Activated CD4-positive, alpha-beta T cell treated with anti-CD3 and anti-CD28 coated beads for 36 hours (primary cell): ENCODE measurements at regions not wholly inside any gene's neighbourhood (a gene's known extent, or its start where the extent isn't known, plus 50 kb on each side); places are given as distances from the start of the nearest gene placed in this dataset.
"Not testable (repeated sequence)": the region's sequence is repeated elsewhere in the genome, so short reads cannot be mapped to it uniquely, and the experiment has no call there.

Source experiments
- ATAC-seq: fragments of 200-7000 bp; cut with Tn5 transposase; one replicate; pipeline ENCODE4 v1.10.0; 2021; ENCODE audit warnings: mild to moderate bottlenecking, moderate library complexity
- CTCF ChIA-PET: fragments of 350-600 bp; sonication (Branson Sonifier 250); formaldehyde crosslinking; loops from one replicate; lab custom pipeline; 2021; ENCODE audit warnings: antibody characterized with exemption; lab: Charles Lee
- POLR2A ChIA-PET: fragments of 350-600 bp; sonication (Branson Sonifier 250); formaldehyde crosslinking; loops from one replicate; lab custom pipeline; 2021; ENCODE audit warnings: antibody characterized with exemption, inconsistent platforms; lab: Charles Lee
- DNase-seq: peaks from one replicate; pipeline ENCODE4 v3.0.0-alpha.2; 2020
- H3K27ac Mint-ChIP-seq: one replicate; pipeline ENCODE4 v1.8.0; 2021; ENCODE audit warnings: mixed read lengths
- H3K27me3 Mint-ChIP-seq: one replicate; pipeline ENCODE4 v1.8.0; 2021; ENCODE audit warnings: mixed read lengths
- H3K36me3 Mint-ChIP-seq: one replicate; pipeline ENCODE4 v1.8.0; 2021; ENCODE audit warnings: low read depth, mixed read lengths
- H3K4me1 Mint-ChIP-seq: one replicate; pipeline ENCODE4 v1.8.0; 2021; ENCODE audit warnings: mixed read lengths
- H3K4me3 Mint-ChIP-seq: one replicate; pipeline ENCODE4 v1.8.0; 2021; ENCODE audit warnings: mild to moderate bottlenecking, moderate library complexity, mixed read lengths
- H3K9me3 Mint-ChIP-seq: one replicate; pipeline ENCODE4 v1.8.0; 2021; ENCODE audit warnings: low read depth, mixed read lengths
- intact Hi-C, 2 experiments: fragments of 100-400 bp; cut with DNase I in 1 of 2; cut with micrococcal nuclease in 1 of 2; formaldehyde crosslinking; loops; one replicate each; pipeline versions ENCODE4 v1.14.2 to v1.15.1; 2022 to 2024; cut with DNase I, micrococcal nuclease

GRCh38 chr4:92014067-92014466 lies 289.7 kb upstream of the GRID2 start:
- H3K27me3 Mint-ChIP-seq = no peaks in the 10 kb centered on the region
- DNase-seq = no peak
- H3K4me3 Mint-ChIP-seq = no peak overlapping the region
- no peak for ATAC-seq
- no peaks in the 10 kb centered on the region for H3K36me3 Mint-ChIP-seq
- H3K4me1 Mint-ChIP-seq = no peaks in the 10 kb centered on the region
- H3K27ac Mint-ChIP-seq = no peak overlapping the region
- intact Hi-C loops = no loop called here
- ChIA-PET CTCF (interaction anchor here (1.2 kb wide), 1 partner anchor 9 kb away, joined by 3 read pairs; no protein-coding TSS in a partner anchor), POLR2A (no interaction called here)
- peaks cover 19% of the 10 kb centered on the region for H3K9me3 Mint-ChIP-seq

- H3K36me3 Mint-ChIP-seq = no peaks in the 10 kb centered on the region
- POLR2A ChIA-PET = no interaction called here
- H3K4me1 Mint-ChIP-seq = no peaks in the 10 kb centered on the region
- no peaks in the 10 kb centered on the region for H3K27me3 Mint-ChIP-seq
- CTCF ChIA-PET = interaction anchor here (0.6 kb wide), 1 partner anchor 484 kb away, joined by 3 read pairs; no protein-coding TSS in a partner anchor
- no peak overlapping the region for H3K4me3 Mint-ChIP-seq
- ATAC-seq (no peak), DNase-seq (no peak)
- intact Hi-C loops = no loop called here
- H3K9me3 Mint-ChIP-seq = peaks cover 13% of the 10 kb centered on the region
- H3K27ac Mint-ChIP-seq = no peak overlapping the region
Measured at GRCh38 chr4:92021203-92021602, 282.6 kb upstream of the GRID2 start.

DNA sequence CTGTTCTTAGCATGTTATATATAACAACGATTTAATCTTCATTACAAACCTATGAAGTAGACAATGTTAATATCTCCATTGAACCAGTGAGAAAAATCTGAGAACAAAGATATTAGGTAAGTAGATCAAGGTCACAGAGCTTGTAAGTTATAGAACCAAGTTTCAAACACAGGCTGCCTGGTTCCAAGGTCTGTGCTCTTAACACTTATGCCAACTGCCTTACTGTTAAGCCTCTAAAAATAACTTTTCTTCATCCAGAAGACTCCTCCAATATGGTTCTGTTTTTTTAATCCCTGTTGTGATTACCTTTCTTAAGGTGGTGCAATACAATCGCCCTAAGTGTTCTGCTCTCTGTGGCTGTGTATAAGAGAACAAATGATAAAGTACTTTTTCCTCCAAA lies 282.0 kb upstream of the GRID2 start:
- H3K27ac Mint-ChIP-seq = no peak overlapping the region
- intact Hi-C loops = no loop called here
- CTCF ChIA-PET = interaction anchor here (0.6 kb wide), 1 partner anchor 484 kb away, joined by 3 read pairs; no protein-coding TSS in a partner anchor

DNA sequence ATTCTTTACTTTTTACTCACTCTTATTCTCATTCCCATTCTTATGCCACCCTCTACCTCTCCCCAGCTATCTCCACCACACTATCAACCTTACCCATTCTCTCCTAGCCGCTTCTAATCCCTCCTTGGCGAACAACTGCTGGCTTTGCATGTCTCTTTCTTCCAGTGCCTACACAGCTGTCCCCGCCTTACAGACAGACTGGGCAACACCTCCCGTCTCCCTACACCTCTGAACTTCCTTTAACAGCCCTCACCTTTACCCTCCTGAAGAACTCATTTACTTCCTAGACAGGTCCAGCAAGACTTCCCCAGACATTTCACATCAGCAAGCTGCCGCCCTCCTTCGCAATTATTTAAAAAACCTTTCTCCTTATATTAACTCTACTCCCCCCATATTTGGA lies 274.9 kb upstream of the GRID2 start:
- intact Hi-C loops, ATAC-seq, H3K4me3 Mint-ChIP-seq, DNase-seq, POLR2A ChIA-PET, CTCF ChIA-PET, H3K27me3 Mint-ChIP-seq, H3K4me1 Mint-ChIP-seq, H3K9me3 Mint-ChIP-seq, H3K27ac Mint-ChIP-seq, H3K36me3 Mint-ChIP-seq: not testable (repeated sequence)

More for the DNA sequence above, 282.0 kb upstream of the GRID2 start:
- POLR2A ChIA-PET = no interaction called here
- Mint-ChIP-seq H3K27me3 (no peaks in the 10 kb centered on the region), H3K36me3 (no peaks in the 10 kb centered on the region), H3K4me1 (no peaks in the 10 kb centered on the region), H3K4me3 (no peak overlapping the region), H3K9me3 (peaks cover 13% of the 10 kb centered on the region)
- DNase-seq (no peak), ATAC-seq (no peak)

- no peak overlapping the region for H3K27ac Mint-ChIP-seq
- no peaks in the 10 kb centered on the region for H3K9me3 Mint-ChIP-seq
- H3K4me1 Mint-ChIP-seq = no peaks in the 10 kb centered on the region
- no peak overlapping the region for H3K4me3 Mint-ChIP-seq
- POLR2A ChIA-PET = no interaction called here
- intact Hi-C loops = no loop called here
- ATAC-seq (no peak), DNase-seq (no peak)
- no peaks in the 10 kb centered on the region for H3K27me3 Mint-ChIP-seq
- no peaks in the 10 kb centered on the region for H3K36me3 Mint-ChIP-seq
- CTCF ChIA-PET = no interaction called here
Measured at GRCh38 chr4:92031825-92032224, 271.9 kb upstream of the GRID2 start.

DNA sequence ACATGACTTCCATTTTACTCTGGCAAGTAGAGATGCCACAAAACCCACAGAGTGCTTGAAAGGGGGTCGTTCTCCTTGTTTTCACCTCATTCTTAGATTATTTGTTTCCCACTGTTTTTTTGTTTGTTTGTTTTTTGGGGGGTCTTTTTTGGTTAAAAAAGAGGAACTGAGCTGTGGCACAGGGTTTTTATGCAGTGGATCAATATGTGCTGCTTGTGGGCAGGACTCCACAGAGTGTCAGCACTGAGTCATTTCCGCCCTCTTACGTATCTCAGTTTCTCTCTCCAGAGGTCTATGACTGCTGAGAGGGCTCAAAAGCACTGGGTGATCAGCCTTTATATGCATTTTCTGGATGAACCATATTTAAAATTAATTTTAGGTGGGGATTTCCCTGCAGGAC lies 268.1 kb upstream of the GRID2 start:
- no peaks in the 10 kb centered on the region for H3K36me3 Mint-ChIP-seq
- peaks cover 6% of the 10 kb centered on the region for H3K9me3 Mint-ChIP-seq
- intact Hi-C loops = no loop called here
- no peak overlapping the region for H3K27ac Mint-ChIP-seq
- POLR2A ChIA-PET = no interaction called here
- CTCF ChIA-PET = no interaction called here
- H3K27me3 Mint-ChIP-seq = no peaks in the 10 kb centered on the region
- DNase-seq (no peak), ATAC-seq (no peak)
- H3K4me1 Mint-ChIP-seq = no peaks in the 10 kb centered on the region
- H3K4me3 Mint-ChIP-seq = no peak overlapping the region

DNA sequence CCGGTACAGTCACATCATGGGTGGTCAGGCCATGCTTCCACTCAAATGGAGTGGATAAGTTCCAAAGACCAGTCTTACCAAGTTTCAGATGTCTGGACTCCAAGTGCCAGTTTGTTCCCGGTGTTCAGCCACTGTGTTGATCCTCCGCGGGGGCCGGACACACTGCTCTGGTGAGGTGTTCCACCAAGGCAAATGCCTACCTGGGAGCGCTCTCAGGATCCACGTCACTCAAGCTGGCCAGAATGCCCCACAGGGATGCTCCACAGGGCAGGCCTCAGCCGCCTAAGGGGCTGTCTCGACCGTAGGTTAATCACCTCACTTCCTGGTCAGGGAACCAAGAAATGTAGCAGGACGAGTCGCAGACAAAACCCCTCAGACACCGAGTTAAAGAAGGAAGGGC lies 258.0 kb upstream of the GRID2 start:
- intact Hi-C loops = no loop called here
- ATAC-seq (no peak), DNase-seq (no peak)
- Mint-ChIP-seq H3K36me3 (no peaks in the 10 kb centered on the region), H3K4me3 (no peak overlapping the region), H3K4me1 (no peaks in the 10 kb centered on the region), H3K27me3 (no peaks in the 10 kb centered on the region), H3K27ac (no peak overlapping the region), H3K9me3 (peaks cover 7% of the 10 kb centered on the region)
- ChIA-PET CTCF (no interaction called here), POLR2A (no interaction called here)

DNA sequence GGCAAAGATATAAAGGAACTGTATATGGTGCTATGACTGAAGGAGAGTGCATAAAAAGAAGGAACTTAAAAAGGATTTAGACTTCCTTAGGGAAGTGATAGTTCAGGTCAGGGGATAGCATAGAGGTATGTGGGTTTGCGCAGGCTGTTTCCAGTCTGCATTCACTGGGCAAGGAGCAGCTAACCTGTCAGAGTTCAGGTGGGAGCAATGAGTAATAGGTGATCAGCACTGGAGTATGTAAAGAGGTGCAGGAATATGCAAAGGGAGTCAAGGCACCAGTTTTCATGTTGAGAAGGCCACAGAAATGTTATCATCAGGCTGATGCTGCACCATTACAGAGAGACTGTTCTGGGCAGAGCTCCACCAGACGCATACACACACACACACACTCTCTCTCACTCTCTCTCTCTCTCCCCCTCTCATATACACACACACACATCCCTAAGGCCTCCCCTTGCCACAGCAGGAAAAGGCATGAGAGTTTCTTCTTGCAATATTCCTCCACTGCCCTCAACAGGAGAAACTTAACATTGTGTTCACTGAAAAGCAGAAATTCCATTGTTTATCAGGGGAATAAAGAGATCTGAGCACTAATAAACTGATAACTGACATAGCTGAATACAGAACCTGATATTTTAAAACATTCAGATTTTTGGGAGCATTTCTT lies 256.4 kb upstream of the GRID2 start:
- POLR2A ChIA-PET = no interaction called here
- CTCF ChIA-PET = no interaction called here
- H3K27ac Mint-ChIP-seq = no peak overlapping the region
- H3K27me3 Mint-ChIP-seq = no peaks in the 10 kb centered on the region
- ATAC-seq = no peak
- no peaks in the 10 kb centered on the region for H3K36me3 Mint-ChIP-seq
- intact Hi-C loops = no loop called here
- DNase-seq = no peak
- peaks cover 13% of the 10 kb centered on the region for H3K9me3 Mint-ChIP-seq
- no peak overlapping the region for H3K4me3 Mint-ChIP-seq
- H3K4me1 Mint-ChIP-seq = no peaks in the 10 kb centered on the region

- H3K27ac Mint-ChIP-seq = no peak overlapping the region
- no peaks in the 10 kb centered on the region for H3K36me3 Mint-ChIP-seq
- intact Hi-C loops = no loop called here
- ATAC-seq = no peak
- peaks cover 18% of the 10 kb centered on the region for H3K9me3 Mint-ChIP-seq
- ChIA-PET POLR2A (no interaction called here), CTCF (no interaction called here)
- H3K27me3 Mint-ChIP-seq = no peaks in the 10 kb centered on the region
- no peak overlapping the region for H3K4me3 Mint-ChIP-seq
- no peaks in the 10 kb centered on the region for H3K4me1 Mint-ChIP-seq
- DNase-seq = no peak
Measured at GRCh38 chr4:92050875-92051274, 252.9 kb upstream of the GRID2 start.

DNA sequence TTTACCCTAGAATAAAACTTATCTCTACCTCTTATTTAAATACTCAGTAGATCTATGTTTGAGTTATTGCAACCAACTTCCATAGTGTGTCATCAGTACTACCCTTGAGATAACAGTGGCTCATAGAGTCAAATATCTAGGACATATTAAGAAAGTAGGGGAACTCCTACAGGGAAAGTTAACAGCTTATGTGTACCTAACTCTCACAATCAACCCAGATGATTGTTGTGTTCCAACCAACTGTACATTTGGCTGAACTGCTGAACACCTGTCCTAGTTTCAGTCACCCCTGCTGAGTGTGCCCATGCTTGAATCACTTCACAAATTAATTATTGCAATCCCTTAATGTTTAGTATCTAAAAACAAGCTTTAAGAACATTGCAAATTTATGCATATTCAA lies 244.2 kb upstream of the GRID2 start:
- Mint-ChIP-seq H3K27ac (no peak overlapping the region), H3K9me3 (peaks cover 7% of the 10 kb centered on the region), H3K4me3 (no peak overlapping the region), H3K36me3 (no peaks in the 10 kb centered on the region), H3K27me3 (no peaks in the 10 kb centered on the region), H3K4me1 (no peaks in the 10 kb centered on the region)
- ChIA-PET POLR2A (no interaction called here), CTCF (no interaction called here)
- intact Hi-C loops = no loop called here
- ATAC-seq = no peak
- DNase-seq = no peak

- H3K36me3 Mint-ChIP-seq = no peaks in the 10 kb centered on the region
Measured at GRCh38 chr4:92060333-92060732, 243.4 kb upstream of the GRID2 start.

GRCh38 chr4:92064574-92064973 lies 239.2 kb upstream of the GRID2 start:
- POLR2A ChIA-PET = no interaction called here
- peaks cover 7% of the 10 kb centered on the region for H3K9me3 Mint-ChIP-seq
- H3K4me3 Mint-ChIP-seq = no peak overlapping the region
- no peak overlapping the region for H3K27ac Mint-ChIP-seq
- no peaks in the 10 kb centered on the region for H3K36me3 Mint-ChIP-seq
- ATAC-seq (no peak), DNase-seq (no peak)
- no peaks in the 10 kb centered on the region for H3K27me3 Mint-ChIP-seq
- intact Hi-C loops = no loop called here
- CTCF ChIA-PET = no interaction called here
- no peaks in the 10 kb centered on the region for H3K4me1 Mint-ChIP-seq

More at GRCh38 chr4:92060333-92060732, 243.4 kb upstream of the GRID2 start:
- Mint-ChIP-seq H3K9me3 (peaks cover 5% of the 10 kb centered on the region), H3K4me1 (no peaks in the 10 kb centered on the region), H3K4me3 (no peak overlapping the region), H3K27me3 (no peaks in the 10 kb centered on the region), H3K27ac (no peak overlapping the region)
- intact Hi-C loops = no loop called here
- DNase-seq (no peak), ATAC-seq (no peak)
- CTCF ChIA-PET = no interaction called here
- POLR2A ChIA-PET = no interaction called here
